DOHH2 (cell line): ENCODE measurements at regions not wholly inside any gene's neighbourhood (a gene's known extent, or its start where the extent isn't known, plus 50 kb on each side); places are given as distances from the start of the nearest gene placed in this dataset.

Experiments used
- H3F3A ChIP-seq: fragments of 200-600 bp; sonication (generic), shearing (Covaris generic); 2 replicates; pipeline ENCODE4 v1.6.0; 2016; ENCODE audit warnings: antibody characterized with exemption, mild to moderate bottlenecking; ENCODE audit not compliant: control insufficient read depth, insufficient read depth
- H3K27ac ChIP-seq: fragments of 200-600 bp; sonication (generic); 2 replicates; pipeline ENCODE4 v1.5.1; 2014; ENCODE audit warnings: low read depth, mild to moderate bottlenecking, low read length, moderate library complexity
- H3K27me3 ChIP-seq: fragments of 200-600 bp; sonication (generic); 2 replicates; pipeline ENCODE4 v1.6.1; 2014; ENCODE audit warnings: mild to moderate bottlenecking, low read length, mixed read lengths; ENCODE audit not compliant: control insufficient read depth
- H3K36me3 ChIP-seq: fragments of 200-600 bp; sonication (generic); 2 replicates; pipeline ENCODE4 v1.6.1; 2014; ENCODE audit warnings: mild to moderate bottlenecking, low read length, moderate library complexity, mixed read lengths; ENCODE audit not compliant: control insufficient read depth
- H3K4me1 ChIP-seq: fragments of 200-600 bp; sonication (generic); 2 replicates; pipeline ENCODE4 v1.6.1; 2014; ENCODE audit warnings: mild to moderate bottlenecking, low read length, mixed read lengths; ENCODE audit not compliant: control insufficient read depth
- H3K4me2 ChIP-seq: fragments of 200-600 bp; sonication (generic); 2 replicates; pipeline ENCODE4 v1.6.0; 2014; ENCODE audit warnings: mild to moderate bottlenecking, low read length, moderate library complexity
- H3K4me3 ChIP-seq: fragments of 200-600 bp; sonication (generic); 2 replicates; pipeline ENCODE4 v1.5.1; 2014; ENCODE audit warnings: mild to moderate bottlenecking, low read length, mixed read lengths
- H3K79me2 ChIP-seq: fragments of 200-600 bp; sonication (generic); 2 replicates; pipeline ENCODE4 v1.6.1; 2014; ENCODE audit warnings: mild to moderate bottlenecking, low read length, mixed read lengths; ENCODE audit not compliant: control insufficient read depth
- H3K9me2 ChIP-seq: fragments of 200-600 bp; sonication (generic); replicated peaks from 2 replicates; pipeline ENCODE4 v1.6.1; 2014; ENCODE audit warnings: mild to moderate bottlenecking, low read length, mixed read lengths; ENCODE audit not compliant: control insufficient read depth
- H3K9me3 ChIP-seq: fragments of 200-600 bp; sonication (generic); 2 replicates; pipeline ENCODE4 v1.6.1; 2014; ENCODE audit warnings: antibody characterized with exemption, low read length, mixed read lengths; ENCODE audit not compliant: control insufficient read depth, insufficient read depth
- H4K20me1 ChIP-seq: fragments of 200-600 bp; sonication (generic); 2 replicates; pipeline ENCODE4 v1.6.0; 2014; ENCODE audit warnings: low read depth, mild to moderate bottlenecking, antibody characterized with exemption, low read length, moderate library complexity; ENCODE audit not compliant: control insufficient read depth, insufficient read depth
- CTCF ChIP-seq: fragments of 200-600 bp; sonication (generic); IDR thresholded peaks from one replicate; pipeline ENCODE4 v1.5.1; 2014; ENCODE audit warnings: antibody characterized with exemption, mild to moderate bottlenecking, low read depth, low read length; ENCODE audit not compliant: poor library complexity, severe bottlenecking
- EZH2phosphoT487 ChIP-seq: fragments of 200-600 bp; sonication (generic); IDR thresholded peaks from 2 replicates; pipeline ENCODE4 v1.6.1; 2017; ENCODE audit warnings: borderline replicate concordance, mild to moderate bottlenecking, antibody characterized with exemption, low read length, moderate library complexity, mixed read lengths

- H4K20me1 ChIP-seq: no peaks in the 10 kb centered on the region
- H3K27me3 ChIP-seq: no peaks in the 10 kb centered on the region
- no peak overlapping the region for H3K4me3 ChIP-seq
- no peaks in the 10 kb centered on the region for H3K79me2 ChIP-seq
- no peaks in the 10 kb centered on the region for H3K9me3 ChIP-seq
- no peak overlapping the region for H3K27ac ChIP-seq
- H3K9me2 ChIP-seq: no peaks in the 10 kb centered on the region
- H3F3A ChIP-seq: no peaks in the 10 kb centered on the region
- peaks cover 49% of the 10 kb centered on the region for H3K4me1 ChIP-seq
- H3K4me2 ChIP-seq: no peak overlapping the region
- no peak for TF ChIP-seq CTCF
- no peak for TF ChIP-seq EZH2phosphoT487
- no peaks in the 10 kb centered on the region for H3K36me3 ChIP-seq
These were observed 814.4 kb upstream of the AMELY start for GRCh38 chrY:7725791-7726460.

GRCh38 chrY:7723991-7724632, 812.6 kb upstream of the AMELY start:
- Histone ChIP-seq H3K36me3 (no peaks in the 10 kb centered on the region), H3K9me3 (no peaks in the 10 kb centered on the region), H3K9me2 (no peaks in the 10 kb centered on the region), H3K27ac (0 out of 2 replicates have a peak overlapping the region, but pooled peaks have one; percentile 11), H3K27me3 (no peaks in the 10 kb centered on the region), H3F3A (no peaks in the 10 kb centered on the region), H3K4me3 (peak overlapping the region; percentile 22), H4K20me1 (no peaks in the 10 kb centered on the region), H3K4me2 (peak overlapping the region; percentile 48), H3K4me1 (peaks cover 31% of the 10 kb centered on the region), H3K79me2 (no peaks in the 10 kb centered on the region)
- TF ChIP-seq EZH2phosphoT487: no peak
- TF ChIP-seq CTCF: no peak

GRCh38 chrY:7723127-7723526, 811.6 kb upstream of the AMELY start:
- Histone ChIP-seq H3K27ac (no peak overlapping the region), H3K4me3 (no peak overlapping the region), H4K20me1 (no peaks in the 10 kb centered on the region), H3K9me3 (no peaks in the 10 kb centered on the region), H3F3A (no peaks in the 10 kb centered on the region), H3K4me2 (peak overlapping the region; percentile 48), H3K4me1 (peaks cover 24% of the 10 kb centered on the region), H3K79me2 (no peaks in the 10 kb centered on the region), H3K36me3 (no peaks in the 10 kb centered on the region), H3K9me2 (no peaks in the 10 kb centered on the region), H3K27me3 (no peaks in the 10 kb centered on the region)
- TF ChIP-seq CTCF (no peak), EZH2phosphoT487 (no peak)
